T-cell (primary cell): ENCODE measurements at regions not wholly inside any gene's neighbourhood (a gene's known extent, or its start where the extent isn't known, plus 50 kb on each side); places are given as distances from the start of the nearest gene placed in this dataset.
"Not testable (repeated sequence)": the region's sequence is repeated elsewhere in the genome, so short reads cannot be mapped to it uniquely, and the experiment has no call there.

Experiments
- ATAC-seq, 4 experiments: fragments of 200-7000 bp in 3 of 4; fragments of 150-1000 bp in 1 of 4; cut with Tn5 transposase; replicated peaks in 1 of 4; 1 replicate in 3 of 4; 2 replicates in 1 of 4; pipeline ENCODE4 v1.10.0; 2021; ENCODE audit warnings: moderate library complexity in 3 of 4, mild to moderate bottlenecking in 2 of 4, moderate number of reproducible peaks in 1 of 4
- CTCF ChIA-PET, 2 donors: fragments of 300-600 bp; sonication (Branson Sonifier 250); formaldehyde crosslinking; loops; one replicate each; lab custom pipeline; 2022; ENCODE audit warnings: antibody characterized with exemption in 2 of 2; lab: Charles Lee
- POLR2A ChIA-PET, 2 donors: fragments of 300-600 bp; sonication (Branson Sonifier 250); formaldehyde crosslinking; loops; one replicate each; lab custom pipeline; 2022; ENCODE audit warnings: antibody characterized with exemption in 2 of 2; lab: Charles Lee
- DNase-seq, 35 experiments: peaks; one replicate each; pipeline versions ENCODE4 v3.0.0 to v3.0.0-alpha.2; 2013 to 2023
- H3K27ac ChIP-seq: one replicate; pipeline ENCODE4 v1.5.1; 2013; ENCODE audit warnings: low read length
- H3K27me3 ChIP-seq, 2 experiments: replicated peaks in 1 of 2; 1 replicate in 1 of 2; 2 replicates in 1 of 2; pipeline versions ENCODE4 v1.6.1 to v1.7.0; 2013; ENCODE audit warnings: low read length in 1 of 2, mixed read lengths in 1 of 2; ENCODE audit not compliant: control insufficient read depth in 2 of 2, insufficient read depth in 2 of 2; ENCODE audit errors: extremely low read depth in 1 of 2
- H3K36me3 ChIP-seq, 2 donors: 1 replicate in 1 of 2; 2 replicates in 1 of 2; pipeline versions ENCODE4 v1.6.1 to v1.7.0; 2013; ENCODE audit warnings: low read length in 1 of 2; ENCODE audit not compliant: control insufficient read depth in 2 of 2, insufficient read depth in 1 of 2; ENCODE audit errors: extremely low read depth in 1 of 2
- H3K4me1 ChIP-seq, 2 experiments: 1 replicate in 1 of 2; 2 replicates in 1 of 2; pipeline versions ENCODE4 v1.6.1 to v1.7.0; 2013; ENCODE audit warnings: low read length in 2 of 2, mixed read lengths in 1 of 2; ENCODE audit not compliant: insufficient read depth in 2 of 2, control insufficient read depth in 1 of 2; ENCODE audit errors: extremely low read depth in 1 of 2
- H3K4me3 ChIP-seq, 2 donors: 1 replicate in 1 of 2; 2 replicates in 1 of 2; pipeline versions ENCODE4 v1.5.1 to v1.7.0; 2013; ENCODE audit warnings: mild to moderate bottlenecking in 2 of 2, low read length in 1 of 2, moderate library complexity in 1 of 2; ENCODE audit not compliant: control insufficient read depth in 1 of 2; ENCODE audit errors: extremely low read depth in 1 of 2
- H3K9me3 ChIP-seq: 2 replicates; pipeline ENCODE4 v1.7.0; 2013
- H3K27ac Mint-ChIP-seq, 2 donors: one replicate each; pipeline ENCODE4 v1.8.0; 2020 to 2021; ENCODE audit warnings: mild to moderate bottlenecking in 2 of 2, mixed read lengths in 2 of 2
- H3K27me3 Mint-ChIP-seq, 2 donors: one replicate each; pipeline ENCODE4 v1.8.0; 2021 to 2022; ENCODE audit warnings: mixed read lengths in 2 of 2
- H3K36me3 Mint-ChIP-seq: one replicate; pipeline ENCODE4 v1.8.0; 2021; ENCODE audit warnings: mixed read lengths
- H3K4me1 Mint-ChIP-seq, 3 donors: one replicate each; pipeline ENCODE4 v1.8.0; 2020 to 2022; ENCODE audit warnings: mixed read lengths in 3 of 3, mild to moderate bottlenecking in 1 of 3
- H3K4me3 Mint-ChIP-seq, 3 donors: one replicate each; pipeline ENCODE4 v1.8.0; 2020 to 2022; ENCODE audit warnings: mild to moderate bottlenecking in 3 of 3, mixed read lengths in 3 of 3, moderate library complexity in 3 of 3
- H3K9me3 Mint-ChIP-seq, 3 donors: one replicate each; pipeline ENCODE4 v1.8.0; 2020 to 2022; ENCODE audit warnings: mixed read lengths in 3 of 3
- WGBS: methylation state at CpG from one replicate; pipeline ENCODE4 v1.1.5; 2013; ENCODE audit warnings: missing lambda C conversion rate; ENCODE audit not compliant: insufficient coverage; 5-methylcytosine and 5-hydroxymethylcytosine counted together

GRCh38 chr4:75338352-75338880 is 175.8 kb downstream of the RCHY1 start:
- Mint-ChIP-seq H3K4me1 (no peaks in the 10 kb centered on the region), H3K36me3 (no peaks in the 10 kb centered on the region), H3K27me3 (no peaks in the 10 kb centered on the region), H3K4me3 (no peak overlapping the region), H3K9me3 (peaks cover 9 to 20% (median 14%) of the 10 kb centered on the region in 3 donors), H3K27ac (no peak overlapping the region)
- ATAC-seq (no peak), DNase-seq (no peak)
- 40% methylated on average over 1 of the region's 1 CpG for WGBS
- no peak overlapping the region for H3K4me3 ChIP-seq
- H3K27ac ChIP-seq, result no peak overlapping the region
- H3K9me3 ChIP-seq, result no peaks in the 10 kb centered on the region
- H3K4me1 ChIP-seq, result no peaks in the 10 kb centered on the region
- H3K27me3 ChIP-seq, result no peaks in the 10 kb centered on the region
- ChIA-PET CTCF (no interaction called here), POLR2A (no interaction called here)
- no peaks in the 10 kb centered on the region for H3K36me3 ChIP-seq

- DNase-seq, result no peak
- Mint-ChIP-seq H3K4me3 (no peak overlapping the region), H3K4me1 (no peaks in the 10 kb centered on the region), H3K27me3 (peaks cover 0 to 3% of the 10 kb centered on the region in 2 donors), H3K9me3 (peaks cover 2 to 14% (median 5%) of the 10 kb centered on the region in 3 donors), H3K36me3 (no peaks in the 10 kb centered on the region), H3K27ac (no peak overlapping the region)
- no peak overlapping the region for H3K27ac ChIP-seq
- no peak overlapping the region for H3K4me3 ChIP-seq
- no peaks in the 10 kb centered on the region for H3K4me1 ChIP-seq
- H3K36me3 ChIP-seq, result no peaks in the 10 kb centered on the region
- H3K9me3 ChIP-seq, result no peaks in the 10 kb centered on the region
- ChIA-PET POLR2A (no interaction called here), CTCF (no interaction called here)
- no peak for ATAC-seq
- H3K27me3 ChIP-seq, result peaks cover 0 to 9% of the 10 kb centered on the region in 2 experiments
- WGBS, result 72% methylated on average over 3 of the region's 4 CpGs
Observed at GRCh38 chr4:75327804-75328512, 186.2 kb downstream of the RCHY1 start.

GRCh38 chr4:75325318-75325979 is 188.8 kb downstream of the RCHY1 start:
- H3K36me3 ChIP-seq, result no peaks in the 10 kb centered on the region
- DNase-seq, result no peak
- no peaks in the 10 kb centered on the region for H3K4me1 ChIP-seq
- no peaks in the 10 kb centered on the region for H3K27me3 ChIP-seq
- Mint-ChIP-seq H3K9me3 (peaks cover 0 to 5% (median under 1%) of the 10 kb centered on the region in 3 donors), H3K27ac (no peak overlapping the region), H3K4me3 (no peak overlapping the region), H3K4me1 (no peaks in the 10 kb centered on the region), H3K27me3 (peaks cover 0 to 3% of the 10 kb centered on the region in 2 donors), H3K36me3 (no peaks in the 10 kb centered on the region)
- 14% methylated on average over 1 of the region's 2 CpGs for WGBS
- H3K4me3 ChIP-seq, result no peak overlapping the region
- ATAC-seq, result no peak
- CTCF ChIA-PET, result interaction anchor here in 1 of 2 donors (0.6 kb wide), 1 partner anchor 512 kb away, joined by 5 read pairs; no protein-coding TSS in a partner anchor
- no peak overlapping the region for H3K27ac ChIP-seq
- H3K9me3 ChIP-seq, result no peaks in the 10 kb centered on the region
- POLR2A ChIA-PET, result no interaction called here

GRCh38 chr4:75321484-75321883 is 192.7 kb downstream of the RCHY1 start:
- no peaks in the 10 kb centered on the region for H3K4me1 Mint-ChIP-seq
- Histone ChIP-seq H3K27me3 (no peaks in the 10 kb centered on the region), H3K4me1 (no peaks in the 10 kb centered on the region), H3K27ac (no peak overlapping the region), H3K36me3 (no peaks in the 10 kb centered on the region), H3K4me3 (no peak overlapping the region), H3K9me3 (no peaks in the 10 kb centered on the region)
- H3K36me3 Mint-ChIP-seq, result no peaks in the 10 kb centered on the region
- ChIA-PET CTCF (no interaction called here), POLR2A (no interaction called here)
- 47% methylated on average over 3 of the region's 5 CpGs for WGBS
- H3K4me3 Mint-ChIP-seq, result no peak overlapping the region
- ATAC-seq (no peak), DNase-seq (no peak)
- H3K9me3 Mint-ChIP-seq, result peaks cover 5 to 11% (median 8%) of the 10 kb centered on the region in 3 donors
- no peak overlapping the region for H3K27ac Mint-ChIP-seq
- no peaks in the 10 kb centered on the region for H3K27me3 Mint-ChIP-seq

GRCh38 chr4:75317641-75318040 is 196.6 kb downstream of the RCHY1 start:
- WGBS, result 100% methylated on average over 2 of the region's 10 CpGs
- H3K4me1 Mint-ChIP-seq, H3K27ac Mint-ChIP-seq: not testable (repeated sequence)

GRCh38 chr4:75308049-75308448 is 206.2 kb downstream of the RCHY1 start:
- ATAC-seq, result no peak
- Histone ChIP-seq H3K36me3 (no peaks in the 10 kb centered on the region), H3K27ac (no peak overlapping the region), H3K4me3 (no peak overlapping the region), H3K27me3 (peaks cover 0 to 4% of the 10 kb centered on the region in 2 experiments), H3K4me1 (no peaks in the 10 kb centered on the region), H3K9me3 (no peaks in the 10 kb centered on the region)
- Mint-ChIP-seq H3K9me3 (peaks cover 13 to 20% (median 16%) of the 10 kb centered on the region in 3 donors), H3K4me1 (no peaks in the 10 kb centered on the region), H3K27ac (no peak overlapping the region), H3K27me3 (no peaks in the 10 kb centered on the region), H3K36me3 (no peaks in the 10 kb centered on the region), H3K4me3 (no peak overlapping the region)
- DNase-seq, result no peak
- POLR2A ChIA-PET, result no interaction called here
- CTCF ChIA-PET, result no interaction called here
- WGBS, result no CpG with 5 or more reads among the region's 1 CpG

More at GRCh38 chr4:75317641-75318040, 196.6 kb downstream of the RCHY1 start:
- H3K4me3 ChIP-seq, H3K4me1 ChIP-seq, H3K36me3 Mint-ChIP-seq, H3K27me3 ChIP-seq, ATAC-seq, H3K9me3 ChIP-seq, H3K4me3 Mint-ChIP-seq, POLR2A ChIA-PET, H3K36me3 ChIP-seq, DNase-seq, H3K27ac ChIP-seq, CTCF ChIA-PET, H3K27me3 Mint-ChIP-seq: not testable (repeated sequence)
- H3K9me3 Mint-ChIP-seq, result peaks cover 17 to 35% (median 25%) of the 10 kb centered on the region in 3 donors
